H1 (cell line): ENCODE measurements at regions not wholly inside any gene's neighbourhood (a gene's known extent, or its start where the extent isn't known, plus 50 kb on each side); places are given as distances from the start of the nearest gene placed in this dataset.
A peak's percentile ranks its signal among the peaks of the same experiment; 100 is the strongest.

Experiments
- CTCF ChIA-PET: fragments of 300-600 bp; sonication (Branson Sonifier 250); formaldehyde crosslinking; loops from one replicate; lab custom pipeline; 2021; ENCODE audit not compliant: partially characterized antibody; lab: Charles Lee
- POLR2A ChIA-PET: fragments of 300-600 bp; sonication (Branson Sonifier 250); formaldehyde crosslinking; loops from one replicate; lab custom pipeline; 2021; ENCODE audit warnings: inconsistent platforms; ENCODE audit not compliant: partially characterized antibody; lab: Charles Lee
- DNase-seq, 2 experiments: peaks; one replicate each; pipeline versions ENCODE4 v3.0.0 to v3.0.0-alpha.2; 2010 to 2022; ENCODE audit warnings: low spot score in 2 of 2, low read depth in 1 of 2, mixed read lengths in 1 of 2
- FAIRE-seq: peaks from 2 replicates; lab custom pipeline; 2011; peaks lifted over from hg19 to GRCh38; lab: Jason Lieb, UNC
- H2AFZ ChIP-seq: 2 replicates; pipeline ENCODE4 v1.8.1; 2012; ENCODE audit warnings: low read length, inconsistent platforms
- H2AK5ac ChIP-seq: 2 replicates; pipeline ENCODE4 v1.6.1; 2013; ENCODE audit warnings: low read depth, low read length
- H2BK120ac ChIP-seq: replicated peaks from 2 replicates; pipeline ENCODE3; 2013; ENCODE audit warnings: low read depth, low read length, inconsistent platforms
- H2BK12ac ChIP-seq: 2 replicates; pipeline ENCODE4 v1.6.1; 2013; ENCODE audit warnings: low read depth, low read length
- H2BK15ac ChIP-seq: 2 replicates; pipeline ENCODE4 v1.6.1; 2013; ENCODE audit warnings: low read length
- H2BK20ac ChIP-seq: 2 replicates; pipeline ENCODE4 v1.6.1; 2013; ENCODE audit warnings: low read length
- H2BK5ac ChIP-seq: 2 replicates; pipeline ENCODE4 v1.6.1; 2013; ENCODE audit warnings: low read depth, low read length
- H3K14ac ChIP-seq: 2 replicates; pipeline ENCODE4 v1.6.1; 2013; ENCODE audit warnings: inconsistent platforms; ENCODE audit not compliant: insufficient read length
- H3K18ac ChIP-seq: 2 replicates; pipeline ENCODE4 v1.6.1; 2013; ENCODE audit warnings: low read length; ENCODE audit errors: extremely low read depth
- H3K23ac ChIP-seq: 2 replicates; pipeline ENCODE4 v1.6.1; 2013; ENCODE audit warnings: inconsistent platforms; ENCODE audit not compliant: insufficient read length
- H3K23me2 ChIP-seq: 2 replicates; pipeline ENCODE4 v1.6.1; 2013; ENCODE audit warnings: low read depth, low read length
- H3K27ac ChIP-seq: 2 replicates; pipeline ENCODE4 v1.6.1; 2011; ENCODE audit warnings: low read depth, low read length, inconsistent platforms
- H3K27me3 ChIP-seq, 4 experiments: replicated peaks in 1 of 4; 1 replicate in 1 of 4; 2 replicates in 3 of 4; pipeline versions ENCODE4 v1.6.1 to v1.8.1; 2011 to 2013; ENCODE audit warnings: low read length in 3 of 4, mild to moderate bottlenecking in 3 of 4, inconsistent platforms in 2 of 4, mixed read lengths in 2 of 4, moderate library complexity in 1 of 4; ENCODE audit not compliant: control insufficient read depth in 3 of 4, insufficient read depth in 3 of 4; ENCODE audit errors: extremely low read depth in 1 of 4
- H3K36me3 ChIP-seq, 4 experiments: 2 replicates each; pipeline versions ENCODE4 v1.6.1 to v1.8.1; 2011 to 2013; ENCODE audit warnings: mild to moderate bottlenecking in 4 of 4, low read length in 3 of 4, moderate library complexity in 2 of 4, control low read depth in 1 of 4, inconsistent platforms in 1 of 4; ENCODE audit not compliant: insufficient read depth in 4 of 4, control insufficient read depth in 2 of 4
- H3K4ac ChIP-seq: replicated peaks from 2 replicates; pipeline ENCODE3; 2013; ENCODE audit warnings: low read length, low read depth, mixed read lengths, inconsistent platforms; ENCODE audit not compliant: insufficient read length
- H3K4me1 ChIP-seq, 4 experiments: replicated peaks in 1 of 4; 1 replicate in 1 of 4; 2 replicates in 3 of 4; pipeline versions ENCODE4 v1.6.1 to v1.8.1; 2011 to 2013; ENCODE audit warnings: low read length in 3 of 4, inconsistent platforms in 2 of 4, mixed read lengths in 1 of 4; ENCODE audit not compliant: insufficient read depth in 4 of 4, control insufficient read depth in 3 of 4
- H3K4me2 ChIP-seq, 2 experiments: 2 replicates each; pipeline versions ENCODE4 v1.6.1 to v1.8.1; 2011 to 2013; ENCODE audit warnings: low read depth in 2 of 2, low read length in 2 of 2, control low read depth in 1 of 2, inconsistent platforms in 1 of 2, mild to moderate bottlenecking in 1 of 2; ENCODE audit not compliant: insufficient read depth in 1 of 2
- H3K4me3 ChIP-seq, 4 experiments: fragments of 200-600, 300-600 bp in 1 of 4; sonication (generic), shearing (Covaris generic), sonication (Bioruptor Twin) in 1 of 4; 2 replicates each; pipeline versions ENCODE4 v1.5.1 to v1.8.1; 2011 to 2016; ENCODE audit warnings: low read length in 4 of 4, low read depth in 3 of 4, control low read depth in 2 of 4, inconsistent platforms in 2 of 4, mild to moderate bottlenecking in 2 of 4, mixed read lengths in 1 of 4, moderate library complexity in 1 of 4; ENCODE audit not compliant: insufficient read depth in 2 of 4; ENCODE audit errors: extremely low read depth in 1 of 4
- H3K56ac ChIP-seq: replicated peaks from 2 replicates; pipeline ENCODE3; 2013; ENCODE audit warnings: low read depth, mild to moderate bottlenecking, mixed read lengths, low read length, inconsistent platforms; ENCODE audit not compliant: insufficient read length
- H3K79me1 ChIP-seq: 2 replicates; pipeline ENCODE4 v1.6.1; 2013; ENCODE audit warnings: low read depth, low read length, control low read depth
- H3K79me2 ChIP-seq, 2 experiments: 2 replicates each; pipeline versions ENCODE4 v1.6.1 to v1.8.1; 2012 to 2013; ENCODE audit warnings: low read length in 2 of 2, mild to moderate bottlenecking in 2 of 2, inconsistent platforms in 1 of 2; ENCODE audit not compliant: insufficient read depth in 2 of 2, control insufficient read depth in 1 of 2
- H3K9ac ChIP-seq, 4 experiments: replicated peaks in 1 of 4; 1 replicate in 1 of 4; 2 replicates in 3 of 4; pipeline versions ENCODE4 v1.6.1 to v1.8.1; 2011 to 2013; ENCODE audit warnings: low read depth in 3 of 4, low read length in 3 of 4, control low read depth in 2 of 4, mild to moderate bottlenecking in 2 of 4, moderate library complexity in 2 of 4, inconsistent platforms in 1 of 4; ENCODE audit errors: extremely low read depth in 1 of 4
- H3K9me3 ChIP-seq, 2 experiments: 2 replicates each; pipeline versions ENCODE4 v1.6.1 to v1.8.1; 2012 to 2013; ENCODE audit warnings: mild to moderate bottlenecking in 2 of 2, moderate library complexity in 2 of 2, control low read depth in 1 of 2, inconsistent platforms in 1 of 2, low read depth in 1 of 2, low read length in 1 of 2, mixed read lengths in 1 of 2; ENCODE audit not compliant: insufficient read depth in 2 of 2
- H4K20me1 ChIP-seq, 2 experiments: replicated peaks in 1 of 2; 2 replicates each; pipeline versions ENCODE3 to v1.8.1; 2011 to 2013; ENCODE audit warnings: inconsistent platforms in 2 of 2, low read length in 2 of 2, mild to moderate bottlenecking in 1 of 2; ENCODE audit not compliant: insufficient read depth in 2 of 2, control insufficient read depth in 1 of 2
- H4K5ac ChIP-seq: 2 replicates; pipeline ENCODE4 v1.6.1; 2013; ENCODE audit warnings: low read length, low read depth, mixed read lengths, inconsistent platforms; ENCODE audit not compliant: insufficient read length
- H4K8ac ChIP-seq: 2 replicates; pipeline ENCODE4 v1.8.0; 2013; ENCODE audit warnings: mild to moderate bottlenecking, moderate library complexity, low read length, inconsistent platforms; ENCODE audit not compliant: insufficient read depth; ENCODE audit errors: extremely low read depth
- H4K91ac ChIP-seq: replicated peaks from 2 replicates; pipeline ENCODE3; 2013; ENCODE audit warnings: low read length, mixed read lengths, inconsistent platforms; ENCODE audit not compliant: insufficient read length
- BRCA1 ChIP-seq: IDR thresholded peaks from 2 replicates; pipeline ENCODE4 v1.6.1; 2012; ENCODE audit warnings: low read depth, low read length, improper control_type of control experiment
- CBX5 ChIP-seq: fragments of 300-800, 300-1000 bp; sonication (generic); IDR thresholded peaks from 2 replicates; pipeline ENCODE4 v1.7.1; 2016; ENCODE audit warnings: antibody characterized with exemption, low read length, low read depth
- RAD21 ChIP-seq, 2 experiments: IDR thresholded peaks in 1 of 2; conservative IDR thresholded peaks in 1 of 2; 2 replicates each; pipeline ENCODE4 v1.6.1; 2011; ENCODE audit warnings: low read depth in 2 of 2, low read length in 2 of 2, improper control_type of control experiment in 1 of 2, inconsistent platforms in 1 of 2, mild to moderate bottlenecking in 1 of 2, moderate library complexity in 1 of 2
- SP4 ChIP-seq: IDR thresholded peaks from 2 replicates; pipeline ENCODE4 v1.6.1; 2012; ENCODE audit warnings: low read length, inconsistent platforms
- TAF1 ChIP-seq: IDR thresholded peaks from 2 replicates; pipeline ENCODE4 v1.6.1; 2011; ENCODE audit warnings: mild to moderate bottlenecking, low read depth, low read length
- TBP ChIP-seq: IDR thresholded peaks from 2 replicates; pipeline ENCODE4 v1.6.1; 2011; ENCODE audit warnings: low read depth, low read length, improper control_type of control experiment
- WGBS, 2 experiments: shearing (Covaris generic) in 1 of 2; methylation state at CpG; one replicate each; pipeline versions ENCODE4 v1.1.6 to v1.1.7; 2013 to 2015; ENCODE audit warnings: low lambda C conversion rate in 2 of 2, mixed read lengths in 2 of 2, inconsistent platforms in 1 of 2, low coverage in 1 of 2, missing lambda C conversion rate in 1 of 2; ENCODE audit not compliant: insufficient replicate concordance in 2 of 2, insufficient coverage in 1 of 2, insufficient read length in 1 of 2; ENCODE audit errors: extremely low coverage in 1 of 2, missing lambda C conversion rate in 1 of 2; 5-methylcytosine and 5-hydroxymethylcytosine counted together

DNA sequence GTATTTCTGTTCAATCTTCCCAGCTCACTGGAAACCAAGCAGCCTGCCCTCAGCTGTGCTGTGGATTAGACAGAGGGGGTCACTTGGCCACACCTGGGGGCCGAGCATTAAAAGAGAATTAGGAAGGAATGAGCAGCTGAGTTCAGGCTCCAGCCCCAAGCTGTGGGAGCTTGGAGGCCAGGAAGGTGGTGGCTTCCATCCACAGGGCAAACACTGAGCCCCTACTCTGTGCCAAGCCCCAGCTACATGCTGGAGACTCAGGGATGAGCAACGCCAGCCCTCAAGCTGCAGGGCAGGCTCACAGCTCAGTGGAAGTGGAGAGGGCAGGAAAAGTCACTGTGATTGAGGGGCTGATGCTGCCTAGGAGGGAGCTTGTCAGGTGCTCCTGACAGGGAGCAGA, 412.7 kb downstream of the BCL11B start:
- H2BK120ac ChIP-seq, result no peak overlapping the region
- H3K23ac ChIP-seq, result no peak overlapping the region
- H4K5ac ChIP-seq, result no peak overlapping the region
- H3K79me2 ChIP-seq, result no peaks in the 10 kb centered on the region
- no peaks in the 10 kb centered on the region for H3K79me1 ChIP-seq
- H3K4me2 ChIP-seq, result no peak overlapping the region
- TF ChIP-seq TAF1, result no peak
- TF ChIP-seq RAD21 (IDR thresholded peaks at IDR 0.05 in 1 of 2, conservative IDR thresholded peaks at IDR 0.05 in 1 of 2; ENCODE audit: low read depth in 2 of 2, low read length in 2 of 2), result no peak
- TF ChIP-seq BRCA1, result no peak
- no peak for TF ChIP-seq TBP
- TF ChIP-seq SP4, result no peak
- TF ChIP-seq CBX5, result no peak
- H4K20me1 ChIP-seq, result no peaks in the 10 kb centered on the region
- 0 out of 2 replicates have a peak overlapping the region, but pooled peaks have one; percentile 20 for H2AK5ac ChIP-seq
- H4K91ac ChIP-seq, result no peak overlapping the region
- no peak overlapping the region for H3K4me3 ChIP-seq
- no peaks in the 10 kb centered on the region for H3K36me3 ChIP-seq
- no peak overlapping the region for H2AFZ ChIP-seq
- no peaks in the 10 kb centered on the region for H3K27me3 ChIP-seq
- no peak overlapping the region for H2BK20ac ChIP-seq
- no peak for DNase-seq
- no peak overlapping the region for H3K14ac ChIP-seq
- H3K18ac ChIP-seq, result no peak overlapping the region
- CTCF ChIA-PET, result no interaction called here
- H2BK15ac ChIP-seq, result no peak overlapping the region
- H3K56ac ChIP-seq, result no peak overlapping the region
- no peaks in the 10 kb centered on the region for H3K9me3 ChIP-seq
- 79% methylated on average over 2 of the region's 2 CpGs; no CpG with 5 or more reads in 1 of the 2 experiments for WGBS, 2 experiments
- no peak overlapping the region for H3K4ac ChIP-seq
- no peak overlapping the region for H2BK5ac ChIP-seq
- H4K8ac ChIP-seq, result no peak overlapping the region
- no peak overlapping the region for H2BK12ac ChIP-seq
- POLR2A ChIA-PET, result no interaction called here
- no peak overlapping the region for H3K9ac ChIP-seq
- FAIRE-seq, result no peak
- no peaks in the 10 kb centered on the region for H3K4me1 ChIP-seq
- H3K27ac ChIP-seq, result no peak overlapping the region
- H3K23me2 ChIP-seq, result no peaks in the 10 kb centered on the region
